GM23248 (cell line): ENCODE measurements at regions not wholly inside any gene's neighbourhood (a gene's known extent, or its start where the extent isn't known, plus 50 kb on each side); places are given as distances from the start of the nearest gene placed in this dataset.

Source experiments
- EZH2 ChIP-seq: fragments of 200-600 bp; sonication (generic); IDR thresholded peaks from 2 replicates; pipeline ENCODE4 v1.6.1; 2018; ENCODE audit warnings: antibody characterized with exemption, mild to moderate bottlenecking; ENCODE audit not compliant: insufficient read depth, poor library complexity, severe bottlenecking
- EZH2phosphoT487 ChIP-seq: fragments of 200-600 bp; sonication (generic); IDR thresholded peaks from 2 replicates; pipeline ENCODE4 v1.6.1; 2018; ENCODE audit warnings: antibody characterized with exemption, moderate library complexity, mild to moderate bottlenecking, low read depth; ENCODE audit not compliant: insufficient read depth

- no peak for TF ChIP-seq EZH2
- TF ChIP-seq EZH2phosphoT487 = no peak
These were observed 106.9 kb downstream of the P2RY1 start for GRCh38 chr3:152941859-152942258.
